GM12891 (cell line): ENCODE measurements at regions not wholly inside any gene's neighbourhood (a gene's known extent, or its start where the extent isn't known, plus 50 kb on each side); places are given as distances from the start of the nearest gene placed in this dataset.

Experiments used
- POLR2A ChIP-seq: IDR thresholded peaks from 2 replicates; pipeline ENCODE4 v1.6.1; 2011; ENCODE audit warnings: low read depth, low read length, control low read depth
- TAF1 ChIP-seq: IDR thresholded peaks from 2 replicates; pipeline ENCODE4 v1.6.1; 2011; ENCODE audit warnings: low read depth, low read length, control low read depth

DNA sequence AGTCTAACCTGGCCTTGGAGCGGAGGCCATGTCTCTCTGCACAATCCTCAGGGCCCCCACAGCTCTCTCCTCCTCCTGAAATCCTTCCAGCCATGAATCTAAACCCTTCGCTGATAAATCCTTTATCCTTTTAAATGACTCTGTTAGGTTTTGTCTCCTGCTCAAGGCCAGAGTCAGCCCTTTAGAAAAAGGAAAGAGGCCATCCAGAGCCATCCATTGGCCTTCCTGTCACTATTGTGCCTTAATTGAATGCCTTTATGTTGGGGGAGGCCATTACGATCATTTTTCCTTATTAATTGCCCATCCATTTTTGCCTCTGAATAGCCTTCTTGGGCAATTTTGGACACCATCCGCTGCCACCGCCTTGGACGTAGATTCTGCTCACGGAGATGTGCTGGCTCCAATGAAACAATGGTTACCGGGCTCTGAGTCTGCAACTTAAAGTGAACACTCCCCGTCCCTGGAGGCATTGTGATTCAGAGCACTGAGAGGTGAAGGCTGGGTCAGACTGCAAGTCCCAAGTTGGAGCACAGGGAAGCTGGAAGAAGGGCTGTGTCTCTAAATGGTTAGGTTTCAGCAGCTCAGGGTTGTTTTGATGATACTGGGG, 213.0 kb upstream of the E2F8 start:
- TF ChIP-seq POLR2A (no peak), TAF1 (no peak)
